ENCODE measurements at regions not wholly inside any gene's neighbourhood (a gene's known extent, or its start where the extent isn't known, plus 50 kb on each side); places are given as distances from the start of the nearest gene placed in this dataset.

- Mint-ChIP-seq H3K27me3 (ENCODE audit: low read depth, poor library complexity) (peaks cover 18% of the 10 kb centered on the region), H3K36me3 (ENCODE audit: low read depth) (no peaks in the 10 kb centered on the region), H3K4me1 (peaks cover 3% of the 10 kb centered on the region), H3K9me3 (no peaks in the 10 kb centered on the region), H3K4me3 (no peak overlapping the region), H3K27ac (no peak overlapping the region)
- TF ChIP-seq CTCF (IDR thresholded peaks at IDR 0.05), result no peak
- DNase-seq, result no peak
Measured at GRCh38 chr6:108755257-108756240, 92.7 kb upstream of the ARMC2 start.

- Mint-ChIP-seq H3K36me3 (ENCODE audit: low read depth) (no peaks in the 10 kb centered on the region), H3K9me3 (no peaks in the 10 kb centered on the region), H3K27ac (no peak overlapping the region), H3K4me3 (no peak overlapping the region), H3K27me3 (ENCODE audit: low read depth, poor library complexity) (peaks cover 13% of the 10 kb centered on the region), H3K4me1 (peaks cover 11% of the 10 kb centered on the region)
- no peak for TF ChIP-seq CTCF (IDR thresholded peaks at IDR 0.05)
- no peak for DNase-seq
Measured at GRCh38 chr6:108757357-108757756, 90.9 kb upstream of the ARMC2 start.

GRCh38 chr6:108758884-108759283, 89.3 kb upstream of the ARMC2 start:
- Mint-ChIP-seq H3K4me1 (peaks cover 11% of the 10 kb centered on the region), H3K36me3 (ENCODE audit: low read depth) (no peaks in the 10 kb centered on the region), H3K27ac (no peak overlapping the region), H3K9me3 (no peaks in the 10 kb centered on the region), H3K27me3 (ENCODE audit: low read depth, poor library complexity) (peaks cover 20% of the 10 kb centered on the region), H3K4me3 (no peak overlapping the region)
- no peak for TF ChIP-seq CTCF (IDR thresholded peaks at IDR 0.05)
- no peak for DNase-seq

GRCh38 chr6:108760126-108761050, 87.8 kb upstream of the ARMC2 start:
- Mint-ChIP-seq H3K36me3 (ENCODE audit: low read depth) (no peaks in the 10 kb centered on the region), H3K27me3 (ENCODE audit: low read depth, poor library complexity) (peaks cover 23% of the 10 kb centered on the region), H3K9me3 (no peaks in the 10 kb centered on the region), H3K27ac (peak overlapping the region; percentile 21), H3K4me3 (no peak overlapping the region), H3K4me1 (peaks cover 11% of the 10 kb centered on the region)
- no peak for TF ChIP-seq CTCF (IDR thresholded peaks at IDR 0.05)
- no peak for DNase-seq

GRCh38 chr6:108762394-108762793, 85.8 kb upstream of the ARMC2 start:
- Mint-ChIP-seq H3K36me3 (ENCODE audit: low read depth) (no peaks in the 10 kb centered on the region), H3K9me3 (no peaks in the 10 kb centered on the region), H3K4me1 (peaks cover 11% of the 10 kb centered on the region), H3K27ac (no peak overlapping the region), H3K27me3 (ENCODE audit: low read depth, poor library complexity) (peaks cover 20% of the 10 kb centered on the region), H3K4me3 (no peak overlapping the region)
- TF ChIP-seq CTCF (IDR thresholded peaks at IDR 0.05), result no peak
- no peak for DNase-seq
